A673 (cell line): ENCODE measurements at regions not wholly inside any gene's neighbourhood (a gene's known extent, or its start where the extent isn't known, plus 50 kb on each side); places are given as distances from the start of the nearest gene placed in this dataset.

Experiments
- BruUV-seq: library from RNA; stranded (reverse); fragments of 400-500 nt; replicated peaks from 2 replicates; lab custom pipeline; 2021; lab: Mats Ljungman, UMichigan
- CTCF ChIA-PET: fragments of 300-600 bp; sonication (Branson Sonifier 250); formaldehyde crosslinking; loops from one replicate; lab custom pipeline; 2022; ENCODE audit warnings: antibody characterized with exemption; lab: Charles Lee
- POLR2A ChIA-PET: fragments of 300-600 bp; sonication (Branson Sonifier 250); formaldehyde crosslinking; loops from one replicate; lab custom pipeline; 2022; ENCODE audit warnings: antibody characterized with exemption; ENCODE audit not compliant: low non-redundant PET; lab: Charles Lee
- DNase-seq: peaks from one replicate; pipeline ENCODE4 v3.0.0-alpha.2; 2015; ENCODE audit warnings: low spot score
- H3K27ac ChIP-seq: fragments of 200-600 bp; sonication (generic); 2 replicates; pipeline ENCODE4 v1.5.1; 2016; ENCODE audit warnings: mixed run types, low read depth, mild to moderate bottlenecking, mixed read lengths, antibody characterized with exemption, low read length; ENCODE audit not compliant: poor library complexity, severe bottlenecking
- H3K27me3 ChIP-seq: fragments of 200-600 bp; sonication (generic); replicated peaks from 2 replicates; pipeline ENCODE4 v1.6.1; 2017; ENCODE audit warnings: mixed run types, low read depth, mild to moderate bottlenecking, mixed read lengths, antibody characterized with exemption, low read length; ENCODE audit not compliant: insufficient read depth, poor library complexity
- H3K36me3 ChIP-seq: fragments of 200-600 bp; sonication (generic); 2 replicates; pipeline ENCODE4 v1.6.1; 2016; ENCODE audit warnings: mixed run types, mild to moderate bottlenecking, mixed read lengths, antibody characterized with exemption, low read length; ENCODE audit not compliant: insufficient read depth, poor library complexity, severe bottlenecking
- H3K4me1 ChIP-seq: fragments of 200-600 bp; sonication (generic); 2 replicates; pipeline ENCODE4 v1.6.1; 2017; ENCODE audit warnings: mixed run types, mild to moderate bottlenecking, mixed read lengths, antibody characterized with exemption, low read length; ENCODE audit not compliant: insufficient read depth, poor library complexity, severe bottlenecking
- H3K4me3 ChIP-seq: fragments of 200-600 bp; sonication (generic); 2 replicates; pipeline ENCODE4 v1.5.1; 2016; ENCODE audit warnings: low read depth, mixed run types, mild to moderate bottlenecking, mixed read lengths, low read length; ENCODE audit not compliant: poor library complexity, severe bottlenecking
- H3K9me3 ChIP-seq: fragments of 200-600 bp; sonication (generic); 2 replicates; pipeline ENCODE4 v1.6.1; 2016; ENCODE audit warnings: mixed run types, low read depth, mild to moderate bottlenecking, mixed read lengths, antibody characterized with exemption, low read length; ENCODE audit not compliant: poor library complexity, severe bottlenecking
- CTCF ChIP-seq: fragments of 300-800, 200-600 bp; sonication (generic); conservative IDR thresholded peaks from 2 replicates; pipeline ENCODE4 v1.5.1; 2017; ENCODE audit warnings: low read depth, mild to moderate bottlenecking, antibody characterized with exemption, low read length, moderate library complexity, mixed read lengths
- EZH2 ChIP-seq: fragments of 200-600 bp; sonication (generic); IDR thresholded peaks from 2 replicates; pipeline ENCODE4 v1.6.1; 2017; ENCODE audit warnings: borderline replicate concordance, low read depth, mild to moderate bottlenecking, mixed read lengths, antibody characterized with exemption, low read length; ENCODE audit not compliant: poor library complexity, severe bottlenecking
- intact Hi-C: fragments of 100-400 bp; cut with micrococcal nuclease; formaldehyde crosslinking; loops from one replicate; pipeline ENCODE4 v1.10.0; 2022; ENCODE audit not compliant: unreplicated experiment

- H3K4me3 ChIP-seq, result no peak overlapping the region
- H3K4me1 ChIP-seq, result no peaks in the 10 kb centered on the region
- ChIA-PET POLR2A (no interaction called here), CTCF (no interaction called here)
- no peaks in the 10 kb centered on the region for H3K36me3 ChIP-seq
- H3K27ac ChIP-seq, result no peak overlapping the region
- intact Hi-C loops, result no loop called here
- no peaks in the 10 kb centered on the region for H3K27me3 ChIP-seq
- H3K9me3 ChIP-seq, result no peaks in the 10 kb centered on the region
- no TSS peak for BruUV-seq
- TF ChIP-seq EZH2 (no peak), CTCF (no peak)
- DNase-seq, result no peak
Measured at GRCh38 chr10:31253237-31253636, 65.8 kb upstream of the ZEB1 start.

DNA sequence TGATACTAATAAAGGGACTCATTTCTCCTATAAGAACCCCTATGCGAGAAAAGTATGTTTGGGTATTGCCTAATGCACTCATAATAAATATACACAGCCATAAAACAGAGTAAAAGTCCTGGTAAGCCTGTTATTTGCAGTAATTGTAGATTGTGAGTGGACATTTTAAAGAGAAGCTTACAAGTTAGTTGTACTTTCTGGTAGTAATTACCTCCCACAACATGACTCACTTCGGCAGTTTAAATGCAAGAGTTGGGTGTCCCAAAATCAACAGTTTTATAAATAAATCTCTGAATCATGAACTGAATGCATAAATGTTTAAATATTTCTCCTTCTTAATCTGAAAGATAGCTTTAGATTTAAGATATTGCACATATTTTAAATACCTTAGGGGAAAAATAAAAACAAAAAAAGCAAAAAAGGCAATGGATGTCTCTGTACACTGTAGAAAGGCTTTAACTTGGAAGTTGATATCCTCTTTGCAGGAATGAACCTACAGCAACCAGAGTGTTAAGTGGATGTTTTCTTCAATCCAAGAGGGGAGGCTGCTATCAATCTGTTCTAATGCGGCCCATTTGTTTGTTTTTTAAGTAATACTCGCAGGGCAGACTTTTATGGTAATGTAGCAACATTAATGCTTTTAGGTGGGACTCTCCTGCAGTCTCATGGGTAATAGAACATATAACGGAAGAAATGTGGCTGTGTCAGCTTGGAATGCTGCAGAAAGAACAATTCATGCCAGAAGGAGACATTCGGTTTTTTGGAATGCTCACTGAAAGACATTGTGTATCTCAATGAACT, 57.3 kb upstream of the ZEB1 start:
- POLR2A ChIA-PET, result interaction anchor here (0.5 kb wide), 1 partner anchor 89 kb away, joined by 3 read pairs; no protein-coding TSS in a partner anchor
- intact Hi-C loops, result no loop called here
- H3K27me3 ChIP-seq, result no peaks in the 10 kb centered on the region
- no peak for TF ChIP-seq EZH2
- no peak for TF ChIP-seq CTCF
- no TSS peak for BruUV-seq
- H3K9me3 ChIP-seq, result no peaks in the 10 kb centered on the region
- CTCF ChIA-PET, result no interaction called here
- no peak overlapping the region for H3K27ac ChIP-seq
- no peak overlapping the region for H3K4me3 ChIP-seq
- no peak for DNase-seq
- H3K36me3 ChIP-seq, result no peaks in the 10 kb centered on the region
- H3K4me1 ChIP-seq, result no peaks in the 10 kb centered on the region

GRCh38 chr10:31262672-31263071, 56.3 kb upstream of the ZEB1 start:
- no peaks in the 10 kb centered on the region for H3K27me3 ChIP-seq
- DNase-seq, result no peak
- CTCF ChIA-PET, result no interaction called here

More at GRCh38 chr10:31262672-31263071, 56.3 kb upstream of the ZEB1 start:
- TF ChIP-seq EZH2 (no peak), CTCF (no peak)
- Histone ChIP-seq H3K4me1 (no peaks in the 10 kb centered on the region), H3K36me3 (no peaks in the 10 kb centered on the region), H3K4me3 (no peak overlapping the region), H3K27ac (no peak overlapping the region), H3K9me3 (no peaks in the 10 kb centered on the region)
- no TSS peak for BruUV-seq
- POLR2A ChIA-PET, result no interaction called here
- intact Hi-C loops, result no loop called here
